GM18505 (cell line): ENCODE measurements at regions not wholly inside any gene's neighbourhood (a gene's known extent, or its start where the extent isn't known, plus 50 kb on each side); places are given as distances from the start of the nearest gene placed in this dataset.

ENCODE experiments used
- ATAC-seq: cut with Tn5 transposase; IDR thresholded peaks from one replicate; pipeline ENCODE4 v1.9.1; 2021; ENCODE audit not compliant: unreplicated experiment
- POLR2A ChIP-seq: IDR thresholded peaks from 4 replicates; pipeline ENCODE4 v1.6.1; 2011; ENCODE audit warnings: borderline replicate concordance; ENCODE audit not compliant: insufficient read depth, insufficient read length; ENCODE audit errors: extremely low read depth

- ATAC-seq: no peak
- no peak for TF ChIP-seq POLR2A
Measured at GRCh38 chr4:1460967-1461868, 55.0 kb upstream of the NKX1-1 start.

- TF ChIP-seq POLR2A: no peak
- no peak for ATAC-seq
Measured at GRCh38 chr4:1459722-1460511, 53.7 kb upstream of the NKX1-1 start.

GRCh38 chr4:1459081-1459721 is 53.0 kb upstream of the NKX1-1 start:
- TF ChIP-seq POLR2A: no peak
- ATAC-seq: no peak

- no peak for ATAC-seq
- TF ChIP-seq POLR2A: no peak
Measured at GRCh38 chr4:1458581-1458980, 52.3 kb upstream of the NKX1-1 start.
